Neural crest cell (in vitro differentiated cells): ENCODE measurements at regions not wholly inside any gene's neighbourhood (a gene's known extent, or its start where the extent isn't known, plus 50 kb on each side); places are given as distances from the start of the nearest gene placed in this dataset.

Source experiments
- DNase-seq: peaks from one replicate; pipeline ENCODE4 v3.0.0; 2021; ENCODE audit warnings: low read depth, mixed read lengths, low spot score
- H3K27ac Mint-ChIP-seq: one replicate; pipeline ENCODE4 v1.8.0; 2021; ENCODE audit warnings: mild to moderate bottlenecking, mixed read lengths; ENCODE audit not compliant: unreplicated experiment
- H3K27me3 Mint-ChIP-seq: 2 replicates; pipeline ENCODE4 v1.8.0; 2021; ENCODE audit warnings: low read depth, mild to moderate bottlenecking, mixed read lengths
- H3K36me3 Mint-ChIP-seq: 2 replicates; pipeline ENCODE4 v1.8.0; 2021; ENCODE audit warnings: low read depth, mild to moderate bottlenecking, mixed read lengths
- H3K4me1 Mint-ChIP-seq: 2 replicates; pipeline ENCODE4 v1.8.0; 2021; ENCODE audit warnings: mixed read lengths
- H3K4me3 Mint-ChIP-seq: one replicate; pipeline ENCODE4 v1.8.0; 2021; ENCODE audit warnings: mild to moderate bottlenecking, mixed read lengths
- H3K9me3 Mint-ChIP-seq: 2 replicates; pipeline ENCODE4 v1.8.0; 2021; ENCODE audit warnings: mixed read lengths
- TF ChIP-seq, protein P1 (sequence below): fragments of 200-600 bp; sonication (generic); conservative IDR thresholded peaks from 2 replicates; pipeline ENCODE4 v1.5.0; 2021; ENCODE audit warnings: antibody characterized with exemption, mild to moderate bottlenecking

DNA sequence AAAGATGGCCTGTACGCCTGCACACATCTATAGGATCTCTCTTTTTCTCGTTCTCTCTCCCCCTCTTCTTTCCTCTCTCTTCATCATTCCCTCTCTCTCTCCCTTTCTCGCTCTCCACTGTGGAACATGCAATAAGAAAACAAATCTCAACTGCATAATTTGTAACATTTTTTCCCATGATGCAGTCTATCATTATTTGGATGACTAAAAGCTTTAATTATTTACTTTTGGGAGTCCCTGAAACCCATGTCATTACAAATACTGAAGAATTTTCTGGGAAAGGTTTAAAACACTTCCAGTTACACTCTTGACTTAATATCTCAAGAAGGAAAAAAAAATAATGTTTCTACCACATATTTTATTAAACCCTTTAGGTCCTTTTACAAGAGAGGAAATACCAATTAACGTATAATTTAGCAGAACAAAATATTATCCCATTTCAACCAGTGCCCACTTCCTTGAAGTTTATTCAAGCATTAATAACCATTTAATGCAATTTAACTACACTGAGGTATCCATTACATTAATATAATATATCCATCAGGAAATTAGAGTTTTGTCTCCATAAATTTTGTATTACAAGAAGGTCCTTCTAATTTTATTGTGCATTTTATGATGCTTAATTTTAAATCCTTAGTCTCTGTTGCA lies 1615.2 kb upstream of the ACVR2A start:
- TF ChIP-seq, protein P1, sequence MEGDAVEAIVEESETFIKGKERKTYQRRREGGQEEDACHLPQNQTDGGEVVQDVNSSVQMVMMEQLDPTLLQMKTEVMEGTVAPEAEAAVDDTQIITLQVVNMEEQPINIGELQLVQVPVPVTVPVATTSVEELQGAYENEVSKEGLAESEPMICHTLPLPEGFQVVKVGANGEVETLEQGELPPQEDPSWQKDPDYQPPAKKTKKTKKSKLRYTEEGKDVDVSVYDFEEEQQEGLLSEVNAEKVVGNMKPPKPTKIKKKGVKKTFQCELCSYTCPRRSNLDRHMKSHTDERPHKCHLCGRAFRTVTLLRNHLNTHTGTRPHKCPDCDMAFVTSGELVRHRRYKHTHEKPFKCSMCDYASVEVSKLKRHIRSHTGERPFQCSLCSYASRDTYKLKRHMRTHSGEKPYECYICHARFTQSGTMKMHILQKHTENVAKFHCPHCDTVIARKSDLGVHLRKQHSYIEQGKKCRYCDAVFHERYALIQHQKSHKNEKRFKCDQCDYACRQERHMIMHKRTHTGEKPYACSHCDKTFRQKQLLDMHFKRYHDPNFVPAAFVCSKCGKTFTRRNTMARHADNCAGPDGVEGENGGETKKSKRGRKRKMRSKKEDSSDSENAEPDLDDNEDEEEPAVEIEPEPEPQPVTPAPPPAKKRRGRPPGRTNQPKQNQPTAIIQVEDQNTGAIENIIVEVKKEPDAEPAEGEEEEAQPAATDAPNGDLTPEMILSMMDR: no peak
- Mint-ChIP-seq H3K27ac (no peak overlapping the region), H3K4me1 (peaks cover 30% of the 10 kb centered on the region), H3K9me3 (no peaks in the 10 kb centered on the region), H3K4me3 (no peak overlapping the region), H3K36me3 (no peaks in the 10 kb centered on the region), H3K27me3 (no peaks in the 10 kb centered on the region)
- no peak for DNase-seq

DNA sequence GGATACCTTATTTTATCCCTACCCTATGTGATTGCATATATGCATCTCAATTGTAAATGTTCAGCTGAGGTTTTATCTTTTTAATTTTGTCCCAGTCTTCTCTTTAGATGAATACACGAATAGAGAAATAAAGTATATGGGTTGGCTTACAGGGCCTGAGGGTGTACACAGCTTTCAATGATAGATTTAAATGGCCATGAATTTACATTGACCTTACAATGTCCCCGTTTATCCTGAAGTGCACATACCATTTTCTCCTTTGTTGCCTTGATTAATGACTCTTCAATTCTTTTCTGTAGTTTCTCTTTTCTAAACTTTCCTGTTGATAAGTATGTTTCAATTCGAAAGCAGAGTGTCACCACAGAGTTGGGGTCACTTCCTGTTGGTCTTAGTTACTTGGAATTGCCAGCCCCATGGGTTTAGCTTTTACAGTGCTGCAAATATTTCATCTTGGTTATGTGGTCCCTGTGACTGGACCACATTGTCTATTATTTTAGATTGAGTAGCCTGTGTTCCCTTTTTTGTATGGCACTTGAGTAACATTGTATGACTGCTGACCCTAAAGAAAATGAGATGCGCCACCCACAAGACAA lies 1616.3 kb upstream of the ACVR2A start:
- Mint-ChIP-seq H3K9me3 (no peaks in the 10 kb centered on the region), H3K27me3 (no peaks in the 10 kb centered on the region), H3K27ac (peak overlapping the region; percentile 37), H3K36me3 (no peaks in the 10 kb centered on the region), H3K4me1 (peaks cover 24% of the 10 kb centered on the region), H3K4me3 (peak overlapping the region; percentile 1)
- TF ChIP-seq, protein P1: no peak
- DNase-seq: no peak

DNA sequence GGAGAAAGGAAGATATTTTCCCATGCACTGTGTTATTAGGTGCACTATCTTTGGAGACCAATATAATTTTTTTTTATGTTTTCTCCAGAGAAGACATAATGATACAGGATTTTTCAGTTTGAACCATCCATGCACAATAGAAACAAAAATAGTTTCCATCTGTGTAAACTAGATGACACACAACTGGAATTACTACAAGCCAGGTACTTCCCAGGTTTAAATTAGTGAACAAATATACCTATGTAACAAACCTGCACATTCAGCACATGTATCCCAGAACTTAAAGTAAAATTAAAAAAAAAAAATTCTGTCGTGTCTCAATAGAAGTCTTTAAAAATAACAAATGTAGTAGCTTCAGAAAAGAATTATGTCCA lies 1616.8 kb upstream of the ACVR2A start:
- Mint-ChIP-seq H3K4me3 (no peak overlapping the region), H3K27me3 (no peaks in the 10 kb centered on the region), H3K9me3 (no peaks in the 10 kb centered on the region), H3K27ac (no peak overlapping the region), H3K4me1 (peaks cover 24% of the 10 kb centered on the region), H3K36me3 (no peaks in the 10 kb centered on the region)
- TF ChIP-seq, protein P1: no peak
- no peak for DNase-seq

DNA sequence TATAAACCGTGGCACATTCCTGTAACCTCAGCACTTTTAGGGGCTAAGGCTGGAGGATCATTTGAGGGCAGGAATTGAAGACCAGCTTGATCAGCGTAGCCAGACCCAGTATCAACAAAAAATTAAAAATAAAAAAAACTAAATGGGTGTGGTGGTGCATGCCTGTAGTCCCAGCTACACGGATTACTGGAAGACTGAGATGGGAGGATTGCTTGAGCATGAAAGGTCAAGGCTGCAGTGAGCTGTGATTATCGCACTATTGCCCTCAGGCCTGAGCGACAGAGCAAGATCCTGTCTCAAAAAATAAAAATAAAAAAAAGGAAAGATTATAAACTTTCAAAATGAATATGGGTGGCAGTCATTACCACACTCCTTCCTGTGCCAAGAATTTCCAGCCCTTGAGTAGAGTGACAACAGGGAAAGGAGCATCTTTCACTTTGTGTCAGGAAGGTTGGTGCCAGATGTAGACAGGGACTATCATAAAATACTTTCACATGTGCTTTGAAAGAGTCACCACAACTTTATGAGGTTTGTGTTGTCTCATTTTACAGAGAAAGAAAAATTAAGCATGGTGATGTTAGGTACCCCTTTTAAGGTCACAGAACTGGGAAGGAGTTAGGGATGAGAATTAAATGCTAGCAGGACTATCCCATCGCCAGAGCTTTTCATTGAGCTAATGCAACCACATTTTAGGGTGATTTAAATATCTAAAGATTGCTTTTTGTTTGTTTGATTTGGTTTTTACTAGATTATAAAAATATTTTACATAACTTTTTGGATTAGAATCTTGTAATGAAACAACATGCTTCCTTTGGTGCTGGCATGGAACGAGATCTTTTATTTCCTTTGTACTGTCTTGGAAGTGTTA lies 1617.4 kb upstream of the ACVR2A start:
- H3K27ac Mint-ChIP-seq: no peak overlapping the region

DNA sequence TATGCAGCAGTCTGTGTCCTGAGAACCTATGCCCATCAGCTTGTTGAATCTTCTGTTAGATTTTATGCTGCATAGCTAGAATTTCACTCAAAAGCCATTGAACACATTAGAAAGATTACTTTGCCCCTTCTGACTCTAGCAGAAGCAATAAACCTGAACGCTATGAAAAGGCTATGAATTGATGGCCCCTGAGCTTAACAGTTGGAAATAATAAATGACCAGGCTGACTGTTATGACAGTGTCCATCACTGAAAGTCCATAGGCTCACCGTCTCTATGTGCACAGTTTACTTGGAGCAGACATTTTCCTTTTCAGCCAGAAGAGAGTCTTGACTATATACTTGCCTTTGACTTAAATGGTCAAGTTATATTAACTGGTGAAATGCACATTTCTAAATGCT lies 1618.8 kb upstream of the ACVR2A start:
- no peaks in the 10 kb centered on the region for H3K27me3 Mint-ChIP-seq

More for the DNA sequence above, 1617.4 kb upstream of the ACVR2A start:
- no peak for DNase-seq
- TF ChIP-seq, protein P1: no peak
- no peak overlapping the region for H3K4me3 Mint-ChIP-seq
- H3K27me3 Mint-ChIP-seq: no peaks in the 10 kb centered on the region
- H3K9me3 Mint-ChIP-seq: peaks cover 2% of the 10 kb centered on the region
- no peaks in the 10 kb centered on the region for H3K36me3 Mint-ChIP-seq
- peaks cover 24% of the 10 kb centered on the region for H3K4me1 Mint-ChIP-seq

More for the DNA sequence above, 1618.8 kb upstream of the ACVR2A start:
- Mint-ChIP-seq H3K36me3 (no peaks in the 10 kb centered on the region), H3K4me3 (no peak overlapping the region), H3K27ac (no peak overlapping the region), H3K4me1 (peaks cover 24% of the 10 kb centered on the region), H3K9me3 (peaks cover 2% of the 10 kb centered on the region)
- DNase-seq: no peak
- TF ChIP-seq, protein P1: no peak
